GM12891 (cell line): ENCODE measurements at regions not wholly inside any gene's neighbourhood (a gene's known extent, or its start where the extent isn't known, plus 50 kb on each side); places are given as distances from the start of the nearest gene placed in this dataset.
"Not testable (repeated sequence)": the region's sequence is repeated elsewhere in the genome, so short reads cannot be mapped to it uniquely, and the experiment has no call there.

ENCODE experiments used
- DNase-seq: peaks from one replicate; pipeline ENCODE4 v3.0.0; 2011; ENCODE audit warnings: low spot score; ENCODE audit not compliant: insufficient read length
- FAIRE-seq: peaks from 2 replicates; lab custom pipeline; 2011; peaks lifted over from hg19 to GRCh38; lab: Jason Lieb, UNC
- PAX5 ChIP-seq: IDR thresholded peaks from 2 replicates; pipeline ENCODE4 v1.6.1; 2011; ENCODE audit warnings: low read length, moderate library complexity, mild to moderate bottlenecking; ENCODE audit not compliant: insufficient read depth, severe bottlenecking
- POLR2A ChIP-seq: IDR thresholded peaks from 2 replicates; pipeline ENCODE4 v1.6.1; 2011; ENCODE audit warnings: low read depth, low read length, control low read depth
- POLR2AphosphoS5 ChIP-seq: IDR thresholded peaks from 2 replicates; pipeline ENCODE4 v1.6.1; 2011; ENCODE audit warnings: low read depth, low read length, control low read depth
- POU2F2 ChIP-seq: IDR thresholded peaks from 2 replicates; pipeline ENCODE4 v1.6.1; 2011; ENCODE audit warnings: low read depth, mild to moderate bottlenecking, control low read depth, low read length, moderate library complexity
- SPI1 ChIP-seq: IDR thresholded peaks from 2 replicates; pipeline ENCODE4 v1.6.1; 2011; ENCODE audit warnings: low read depth, low read length, control low read depth
- TAF1 ChIP-seq: IDR thresholded peaks from 2 replicates; pipeline ENCODE4 v1.6.1; 2011; ENCODE audit warnings: low read depth, low read length, control low read depth

DNA sequence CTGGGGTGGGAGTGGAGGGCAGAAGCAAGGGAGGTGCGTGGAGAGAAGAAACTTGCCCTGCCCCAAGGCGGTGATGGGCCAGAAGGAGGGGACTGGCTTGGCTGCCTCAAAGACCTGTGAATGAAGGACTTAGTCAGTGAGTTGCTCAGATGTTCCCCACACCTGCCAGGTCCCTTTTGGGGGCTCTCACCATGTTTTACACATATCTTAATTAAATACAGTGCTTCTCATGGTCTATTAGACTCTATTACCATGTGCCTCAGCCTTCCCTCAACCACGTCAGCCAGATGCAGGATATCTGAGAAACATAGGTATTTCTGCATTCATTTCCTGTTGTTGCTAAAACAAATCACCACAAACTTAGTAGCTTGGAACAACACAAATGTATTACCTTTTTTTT lies 429.5 kb downstream of the BUD13 start:
- FAIRE-seq (no peak), DNase-seq (no peak)
- TF ChIP-seq TAF1: no peak
- TF ChIP-seq SPI1: no peak
- TF ChIP-seq PAX5: no peak

DNA sequence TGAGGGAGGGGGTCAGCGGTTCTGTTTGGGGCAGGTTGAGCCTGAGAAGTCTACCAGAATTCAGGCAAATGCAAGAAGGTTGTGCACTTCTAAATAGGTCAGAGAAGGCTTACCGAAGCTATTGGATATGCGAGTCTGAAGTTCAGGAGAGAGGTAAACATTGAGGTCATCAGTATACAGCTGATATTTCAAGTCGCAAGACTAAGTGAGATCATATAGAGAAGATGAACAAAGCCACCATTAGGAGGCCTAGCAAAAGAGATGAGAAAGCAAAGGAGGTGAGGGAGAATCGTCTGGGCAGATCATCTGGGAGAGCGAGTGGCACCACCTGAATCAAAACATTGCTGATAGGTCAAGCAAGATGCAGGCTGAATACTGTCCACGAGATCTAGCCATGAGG lies 430.6 kb downstream of the BUD13 start:
- FAIRE-seq (no peak), DNase-seq (no peak)
- TF ChIP-seq POLR2A (no peak), SPI1 (no peak), TAF1 (no peak), POU2F2 (no peak), PAX5 (no peak), POLR2AphosphoS5 (no peak)

DNA sequence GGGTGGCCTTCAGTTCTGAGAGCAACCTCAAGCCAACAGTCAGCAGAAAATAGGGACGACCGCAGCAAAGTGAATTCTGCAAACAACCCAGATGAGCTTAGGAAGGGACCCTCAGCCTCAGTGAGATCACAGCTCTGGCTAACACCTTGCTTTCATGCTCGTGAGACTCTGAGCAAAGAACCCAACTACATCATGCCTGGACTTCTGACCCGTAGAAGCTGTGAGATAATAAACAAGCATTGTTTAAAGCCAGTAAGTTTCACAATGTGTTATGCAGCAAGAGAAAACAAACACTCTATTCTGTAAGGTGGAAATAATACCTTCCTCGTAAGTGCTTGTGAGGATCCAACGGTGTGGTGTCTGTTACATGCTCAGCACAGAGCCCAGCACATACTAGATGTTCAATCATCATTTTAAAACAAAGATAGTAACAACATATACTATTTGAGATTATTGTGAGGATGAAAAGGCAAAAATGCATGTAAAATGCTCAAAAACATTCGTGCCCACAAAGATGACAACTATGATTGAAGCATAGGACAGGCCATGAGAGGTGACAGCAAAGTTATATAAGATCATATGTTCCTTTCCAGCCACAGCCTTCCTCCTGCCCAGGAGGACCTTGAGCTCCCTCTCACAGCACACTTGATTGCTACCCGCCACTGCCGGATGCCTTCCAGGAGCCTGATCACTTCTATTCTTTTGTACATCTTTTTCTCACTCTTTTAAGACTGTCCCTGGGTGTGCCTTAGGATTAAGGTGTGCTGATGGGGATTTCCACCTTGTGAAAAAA lies 433.3 kb downstream of the BUD13 start:
- TF ChIP-seq SPI1: no peak
- TF ChIP-seq POLR2AphosphoS5: no peak
- TF ChIP-seq POU2F2: no peak
- TF ChIP-seq POLR2A: no peak
- TF ChIP-seq PAX5: no peak
- TF ChIP-seq TAF1: no peak
- FAIRE-seq (no peak), DNase-seq (no peak)

DNA sequence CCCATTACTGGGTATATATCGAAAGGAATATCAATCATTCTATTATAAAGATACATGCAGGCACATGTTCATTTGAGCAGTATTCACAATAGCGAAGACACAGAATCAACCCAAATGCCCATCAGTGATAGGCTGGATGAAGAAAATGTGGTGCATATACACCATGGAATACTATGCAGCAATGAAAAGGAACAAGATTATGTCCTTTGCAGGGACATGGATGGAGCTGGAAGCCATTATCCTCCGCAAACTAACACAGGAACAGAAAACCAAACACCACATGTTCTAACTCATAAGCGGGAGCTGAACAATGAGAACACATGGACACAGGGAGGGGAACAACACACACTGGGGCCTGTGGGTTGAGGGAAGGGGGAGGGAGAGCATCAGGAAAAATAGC lies 434.3 kb downstream of the BUD13 start:
- DNase-seq, FAIRE-seq: not testable (repeated sequence)

DNA sequence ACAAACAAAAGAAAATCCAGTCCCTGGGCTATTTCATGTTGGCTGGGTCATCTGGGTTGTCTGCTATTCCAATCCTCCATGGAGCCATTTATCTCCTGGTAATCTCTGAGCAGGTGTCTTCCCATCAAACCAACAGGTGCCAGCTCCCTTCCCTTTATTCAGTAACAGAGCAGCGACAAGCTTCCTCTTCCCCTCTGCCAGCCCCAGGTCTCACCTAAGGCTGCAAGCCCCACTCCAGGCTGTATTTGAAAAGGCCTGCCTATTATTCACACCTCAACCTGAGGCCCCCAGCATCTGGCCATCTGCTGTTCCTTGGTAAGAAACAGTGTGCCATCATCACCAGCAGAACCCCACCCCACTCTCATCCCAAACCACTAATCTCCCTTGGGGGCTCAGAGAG lies 436.2 kb downstream of the BUD13 start:
- DNase-seq: no peak
- FAIRE-seq: no peak
- no peak for TF ChIP-seq POLR2AphosphoS5
- no peak for TF ChIP-seq PAX5
- TF ChIP-seq POLR2A: no peak
- TF ChIP-seq SPI1: no peak
- TF ChIP-seq POU2F2: no peak
- TF ChIP-seq TAF1: no peak

DNA sequence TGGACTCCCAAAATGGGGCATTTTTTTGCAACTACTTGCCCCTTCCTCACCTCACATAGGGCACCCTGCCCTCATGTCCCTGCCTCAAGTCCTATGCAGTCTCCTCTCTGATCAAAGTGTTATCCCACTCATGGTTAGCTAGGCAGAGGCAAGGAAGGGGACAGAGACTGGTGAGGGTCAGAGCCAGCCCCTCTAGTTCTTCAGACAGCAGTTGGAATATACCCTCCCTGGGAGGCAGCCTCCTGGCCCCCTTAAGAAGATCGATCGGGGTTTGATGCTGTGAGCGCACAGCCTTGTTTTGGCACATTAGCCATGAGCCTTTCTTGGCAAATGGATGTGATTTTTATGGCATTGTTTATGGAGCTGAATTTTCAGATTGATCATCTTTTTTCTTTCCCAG lies 436.9 kb downstream of the BUD13 start:
- FAIRE-seq (no peak), DNase-seq (no peak)
- TF ChIP-seq POLR2AphosphoS5 (no peak), POU2F2 (no peak), PAX5 (no peak), POLR2A (no peak), TAF1 (no peak), SPI1 (no peak)

DNA sequence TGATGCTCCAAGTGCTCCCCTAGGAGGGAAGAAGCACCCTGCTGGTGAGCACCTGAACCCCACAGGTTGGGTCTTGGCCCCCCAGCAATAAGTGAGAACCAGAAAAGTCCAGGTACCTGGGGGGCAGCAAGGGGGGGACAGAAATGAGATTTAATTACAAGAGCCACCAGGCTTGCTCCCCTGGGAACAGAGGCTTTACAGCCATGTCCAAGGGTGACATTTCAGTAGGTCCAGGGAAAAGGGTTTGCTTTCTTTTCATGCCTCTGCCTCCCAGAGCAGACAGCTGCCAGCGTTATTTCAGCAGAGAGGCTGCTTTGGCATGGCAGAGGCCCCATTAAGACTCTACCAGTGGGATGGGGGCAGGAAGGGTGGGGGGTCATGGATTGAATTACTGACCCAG lies 437.7 kb downstream of the BUD13 start:
- DNase-seq (no peak), FAIRE-seq (no peak)
- TF ChIP-seq SPI1 (no peak), POLR2AphosphoS5 (no peak), PAX5 (no peak), TAF1 (no peak)

DNA sequence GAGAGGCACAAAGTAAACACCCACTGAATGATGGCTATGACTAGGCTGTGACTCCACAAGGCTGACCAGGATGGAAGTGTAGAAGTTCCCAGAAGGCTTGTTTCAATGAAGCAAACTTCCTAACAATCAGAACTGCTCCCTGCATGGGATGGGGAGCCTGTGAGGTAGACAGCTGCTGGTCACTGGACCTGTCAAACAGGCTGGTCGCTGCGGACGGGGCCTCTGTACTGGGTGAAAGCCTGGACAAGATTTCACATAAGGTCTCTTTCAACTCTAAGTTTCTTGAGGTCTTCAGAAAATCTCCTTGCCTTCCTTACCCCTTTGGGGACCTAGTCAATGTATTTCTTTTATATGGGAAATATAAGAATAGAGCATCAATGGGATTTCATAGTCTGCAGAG lies 438.2 kb downstream of the BUD13 start:
- TF ChIP-seq POU2F2 (no peak), PAX5 (no peak), POLR2AphosphoS5 (no peak), SPI1 (no peak), POLR2A (no peak), TAF1 (no peak)
- FAIRE-seq: no peak
- no peak for DNase-seq

DNA sequence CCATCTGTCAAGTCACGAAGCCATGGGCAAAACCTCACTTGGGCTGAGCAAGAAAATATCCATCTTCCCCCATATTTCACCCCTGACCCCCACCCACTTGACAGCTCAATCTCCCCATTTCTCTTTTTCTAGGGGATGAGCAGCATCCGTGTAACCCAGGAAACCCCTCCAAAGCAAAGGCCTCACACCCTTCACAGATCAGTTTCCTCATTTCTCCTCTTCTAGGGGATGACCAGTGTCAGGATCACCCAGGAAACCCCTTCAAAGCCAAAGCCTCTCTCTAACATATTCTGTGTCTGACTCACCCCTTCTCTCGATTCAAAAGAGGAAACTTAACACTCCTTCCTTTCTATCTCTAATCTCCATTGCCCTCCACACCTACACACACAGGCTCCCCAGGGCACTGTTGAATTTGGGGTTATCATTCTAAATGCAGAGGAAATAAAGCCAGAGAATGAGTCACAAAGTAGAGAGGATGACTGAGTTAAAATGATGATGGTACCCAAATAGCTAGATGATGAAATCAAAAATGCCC lies 439.7 kb downstream of the BUD13 start:
- TF ChIP-seq POLR2AphosphoS5: no peak
- TF ChIP-seq PAX5: no peak
- TF ChIP-seq TAF1: no peak
- no peak for TF ChIP-seq POLR2A
- no peak for TF ChIP-seq SPI1
- TF ChIP-seq POU2F2: no peak
- FAIRE-seq (no peak), DNase-seq (no peak)

DNA sequence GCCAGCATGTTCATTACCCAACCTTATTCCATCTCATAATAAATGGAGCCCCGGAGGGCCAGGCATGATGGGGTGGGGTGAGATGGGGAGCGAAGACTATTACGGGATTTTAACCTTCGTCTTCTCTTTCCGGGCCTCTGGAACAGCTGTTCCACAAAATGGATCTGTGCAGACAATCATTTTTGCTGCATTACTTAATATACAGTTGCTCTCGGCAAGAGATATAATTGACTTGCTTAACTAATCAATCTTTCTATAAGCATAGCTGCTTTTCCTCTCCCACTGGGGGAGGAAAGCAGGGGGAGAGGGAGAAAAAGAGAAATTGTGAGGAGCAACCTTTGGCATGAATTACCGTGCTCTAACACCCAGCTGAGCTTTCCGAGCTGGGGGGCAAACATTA lies 440.4 kb downstream of the BUD13 start:
- TF ChIP-seq POLR2AphosphoS5 (no peak), PAX5 (no peak), POLR2A (no peak), POU2F2 (no peak), SPI1 (no peak), TAF1 (no peak)
- DNase-seq (no peak), FAIRE-seq (no peak)
